ENCODE measurements at regions not wholly inside any gene's neighbourhood (a gene's known extent, or its start where the extent isn't known, plus 50 kb on each side); places are given as distances from the start of the nearest gene placed in this dataset.

DNA sequence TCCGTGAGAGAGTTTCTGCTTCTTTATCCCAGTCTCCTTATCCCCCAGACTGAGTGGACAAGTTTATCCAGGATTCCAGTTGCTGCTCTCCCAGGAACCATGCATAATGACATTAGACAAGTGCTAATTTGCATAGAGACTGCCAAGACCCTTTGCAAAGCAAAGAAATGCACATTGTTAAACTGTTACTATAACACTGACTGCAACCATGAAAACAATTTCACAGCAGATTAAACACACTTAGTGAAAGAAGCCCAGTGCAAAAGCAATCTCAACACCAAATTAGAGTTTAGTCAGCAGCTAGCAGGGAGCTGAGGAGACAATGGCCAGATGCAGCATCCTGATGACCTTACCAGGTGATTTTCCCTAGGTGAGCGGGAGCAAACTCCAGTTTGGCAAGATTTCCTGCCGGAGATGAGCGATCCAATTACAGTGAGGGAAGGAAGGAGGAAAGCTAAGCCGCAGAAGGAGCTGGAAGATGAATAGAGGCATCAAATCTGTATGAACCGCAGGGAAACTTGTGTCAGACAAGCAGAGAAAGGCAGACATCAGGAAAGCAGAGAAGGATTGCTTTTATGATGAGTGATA, 273.8 kb upstream of the B3GAT1 start:
- FAIRE-seq = no peak
- no peak overlapping the region; a peak in 1 of 7 replicates for H3K9ac ChIP-seq (replicated peaks in 1 of 4; ENCODE audit: extremely low read depth in 1 of 4, low read depth in 3 of 4, low read length in 3 of 4)
- no peak overlapping the region for H3K27ac ChIP-seq (ENCODE audit: low read depth, low read length)
- TF ChIP-seq SRF (IDR thresholded peaks at IDR 0.05; ENCODE audit: low read depth, low read length) = no peak
- TF ChIP-seq JUN (IDR thresholded peaks at IDR 0.05; ENCODE audit: low read depth, low read length) = no peak
- TF ChIP-seq SUZ12 (IDR thresholded peaks at IDR 0.05; ENCODE audit: low read length) = no peak
- TF ChIP-seq RFX5 (IDR thresholded peaks at IDR 0.05; ENCODE audit: borderline replicate concordance, low read depth, low read length) = no peak
- no peak for TF ChIP-seq HDAC2 (IDR thresholded peaks at IDR 0.05; ENCODE audit: borderline replicate concordance in 1 of 2, low read depth in 2 of 2, low read length in 2 of 2)
- TF ChIP-seq GTF2F1 (IDR thresholded peaks at IDR 0.05; ENCODE audit: borderline replicate concordance, low read depth, low read length) = no peak
- no peak for TF ChIP-seq EGR1 (IDR thresholded peaks at IDR 0.05; ENCODE audit: borderline replicate concordance, low read depth, low read length)
- TF ChIP-seq EP300 (IDR thresholded peaks at IDR 0.05; ENCODE audit: borderline replicate concordance in 1 of 2, low read depth in 2 of 2, low read length in 2 of 2) = no peak
- TF ChIP-seq RXRA (IDR thresholded peaks at IDR 0.05; ENCODE audit: insufficient read depth, low read depth, low read length) = no peak
- TF ChIP-seq PHF8 (conservative IDR thresholded peaks at IDR 0.05; ENCODE audit: low read depth, low read length) = no peak
- TF ChIP-seq BRCA1 (IDR thresholded peaks at IDR 0.05; ENCODE audit: low read depth, low read length) = no peak
- TF ChIP-seq SIN3A (conservative IDR thresholded peaks at IDR 0.05 in 1 of 2, IDR thresholded peaks at IDR 0.05 in 1 of 2; ENCODE audit: low read depth in 1 of 2, low read length in 2 of 2) = no peak
- no peak for TF ChIP-seq JUND (IDR thresholded peaks at IDR 0.05; ENCODE audit: low read length)
- no peak for TF ChIP-seq CHD1 (IDR thresholded peaks at IDR 0.05; ENCODE audit: low read depth, low read length)

More for the DNA sequence above, 273.8 kb upstream of the B3GAT1 start:
- H4K91ac ChIP-seq (replicated peaks; ENCODE audit: insufficient read length, low read length) = no peak overlapping the region
- no peak overlapping the region for H3K23ac ChIP-seq (ENCODE audit: insufficient read length)
- no peaks in the 10 kb centered on the region for H3K23me2 ChIP-seq (ENCODE audit: low read depth, low read length)
- H3K36me3 ChIP-seq (ENCODE audit: control insufficient read depth in 2 of 4, insufficient read depth in 4 of 4, low read length in 3 of 4) = no peaks in the 10 kb centered on the region
- no peaks in the 10 kb centered on the region for H3K79me1 ChIP-seq (ENCODE audit: low read depth, low read length)
- no peak overlapping the region for H2BK5ac ChIP-seq (ENCODE audit: low read depth, low read length)
- no peak overlapping the region for H3K4me3 ChIP-seq (ENCODE audit: extremely low read depth in 1 of 4, insufficient read depth in 2 of 4, low read depth in 3 of 4, low read length in 4 of 4)
- CTCF ChIA-PET (ENCODE audit: partially characterized antibody) = interaction anchor here (0.9 to 1.2 kb wide), 5 partner anchors 9 to 133 kb away, joined by 3 to 4 read pairs (median 3); no protein-coding TSS in a partner anchor
- no peak for DNase-seq (ENCODE audit: low read depth in 1 of 2, low spot score in 2 of 2)
- no peaks in the 10 kb centered on the region for H3K9me3 ChIP-seq (ENCODE audit: insufficient read depth in 2 of 2, low read depth in 1 of 2, low read length in 1 of 2)
- H3K14ac ChIP-seq (ENCODE audit: insufficient read length) = no peak overlapping the region
- H3K4ac ChIP-seq (replicated peaks; ENCODE audit: insufficient read length, low read depth, low read length) = no peak overlapping the region
- POLR2A ChIA-PET (ENCODE audit: partially characterized antibody) = no interaction called here
- no peak overlapping the region for H4K5ac ChIP-seq (ENCODE audit: insufficient read length, low read depth, low read length)
- no peak overlapping the region for H2AK5ac ChIP-seq (ENCODE audit: low read depth, low read length)
- H3K18ac ChIP-seq (ENCODE audit: extremely low read depth, low read length) = no peak overlapping the region
- no peak overlapping the region for H2BK120ac ChIP-seq (replicated peaks; ENCODE audit: low read depth, low read length)
- H2BK20ac ChIP-seq (ENCODE audit: low read length) = no peak overlapping the region
- H3K79me2 ChIP-seq (ENCODE audit: control insufficient read depth in 1 of 2, insufficient read depth in 2 of 2, low read length in 2 of 2) = no peaks in the 10 kb centered on the region
- no peak overlapping the region for H2BK12ac ChIP-seq (ENCODE audit: low read depth, low read length)
- no peak overlapping the region for H3K56ac ChIP-seq (replicated peaks; ENCODE audit: insufficient read length, low read depth, low read length)
- no peak overlapping the region for H4K8ac ChIP-seq (ENCODE audit: extremely low read depth, insufficient read depth, low read length)
- no peak overlapping the region for H2BK15ac ChIP-seq (ENCODE audit: low read length)
- whole genome bisulfite sequencing, 2 experiments (ENCODE audit: extremely low coverage in 1 of 2, insufficient coverage in 1 of 2, insufficient read length in 1 of 2, insufficient replicate concordance in 2 of 2, low coverage in 1 of 2, low lambda C conversion rate in 2 of 2, missing lambda C conversion rate in 1 of 2) = 85% methylated on average over 6 of the region's 6 CpGs; no CpG with 5 or more reads in 1 of the 2 experiments
- peaks cover 0 to 3% (median 0%) of the 10 kb centered on the region in 4 experiments; a peak in 2 of 7 replicates for H3K4me1 ChIP-seq (replicated peaks in 1 of 4; ENCODE audit: control insufficient read depth in 3 of 4, insufficient read depth in 4 of 4, low read length in 3 of 4)
- no peaks in the 10 kb centered on the region for H3K27me3 ChIP-seq (replicated peaks in 1 of 4; ENCODE audit: control insufficient read depth in 3 of 4, extremely low read depth in 1 of 4, insufficient read depth in 3 of 4, low read length in 3 of 4)
- H2AFZ ChIP-seq (ENCODE audit: low read length) = no peak overlapping the region
- no peaks in the 10 kb centered on the region for H4K20me1 ChIP-seq (replicated peaks in 1 of 2; ENCODE audit: control insufficient read depth in 1 of 2, insufficient read depth in 2 of 2, low read length in 2 of 2)
- H3K4me2 ChIP-seq (ENCODE audit: insufficient read depth in 1 of 2, low read depth in 2 of 2, low read length in 2 of 2) = no peak overlapping the region
